PC-3 (cell line): ENCODE measurements at regions not wholly inside any gene's neighbourhood (a gene's known extent, or its start where the extent isn't known, plus 50 kb on each side); places are given as distances from the start of the nearest gene placed in this dataset.

Experiments
- CTCF ChIP-seq: fragments of 300-600 bp; sonication (generic); conservative IDR thresholded peaks from 2 replicates; pipeline ENCODE4 v1.5.1; 2017; ENCODE audit warnings: antibody characterized with exemption, low read depth, mild to moderate bottlenecking, low read length
- EZH2 ChIP-seq: fragments of 300-600 bp; sonication (generic); IDR thresholded peaks from one replicate; pipeline ENCODE4 v1.6.1; 2017; ENCODE audit warnings: antibody characterized with exemption, mild to moderate bottlenecking, low read length; ENCODE audit not compliant: unreplicated experiment
- EZH2phosphoT487 ChIP-seq: fragments of 300-600 bp; sonication (generic); IDR thresholded peaks from 2 replicates; pipeline ENCODE4 v1.6.1; 2018; ENCODE audit warnings: mild to moderate bottlenecking, antibody characterized with exemption, low read length, borderline replicate concordance

GRCh38 chr9:30851600-30851999, 1532.8 kb upstream of the ACO1 start:
- TF ChIP-seq CTCF (no peak), EZH2 (no peak), EZH2phosphoT487 (no peak)
